Calu3 (cell line): ENCODE measurements at regions not wholly inside any gene's neighbourhood (a gene's known extent, or its start where the extent isn't known, plus 50 kb on each side); places are given as distances from the start of the nearest gene placed in this dataset.
A peak's percentile ranks its signal among the peaks of the same experiment; 100 is the strongest.

Experiments
- BruUV-seq: library from RNA; stranded (reverse); fragments of 400-500 nt; replicated peaks from 2 replicates; lab custom pipeline; 2021; lab: Mats Ljungman, UMichigan
- CTCF ChIA-PET: fragments of 300-600 bp; sonication (Branson Sonifier 250); formaldehyde crosslinking; loops from one replicate; lab custom pipeline; 2022; ENCODE audit warnings: antibody characterized with exemption; lab: Charles Lee
- DNase-seq: peaks from one replicate; pipeline ENCODE4 v3.0.0; 2022
- H3K27ac Mint-ChIP-seq: one replicate; pipeline ENCODE4 v1.8.0; 2022; ENCODE audit warnings: mixed read lengths; ENCODE audit not compliant: unreplicated experiment
- H3K27me3 Mint-ChIP-seq: one replicate; pipeline ENCODE4 v1.8.0; 2022; ENCODE audit warnings: mixed read lengths; ENCODE audit not compliant: unreplicated experiment
- H3K36me3 Mint-ChIP-seq: one replicate; pipeline ENCODE4 v1.8.0; 2022; ENCODE audit warnings: mild to moderate bottlenecking, moderate library complexity, mixed read lengths; ENCODE audit not compliant: insufficient read depth, unreplicated experiment
- H3K4me1 Mint-ChIP-seq: one replicate; pipeline ENCODE4 v1.8.0; 2022; ENCODE audit warnings: mild to moderate bottlenecking, low read depth, mixed read lengths; ENCODE audit not compliant: unreplicated experiment
- H3K4me3 Mint-ChIP-seq: one replicate; pipeline ENCODE4 v1.8.0; 2022; ENCODE audit warnings: mild to moderate bottlenecking, low read depth, moderate library complexity, mixed read lengths; ENCODE audit not compliant: unreplicated experiment
- H3K9me3 Mint-ChIP-seq: one replicate; pipeline ENCODE4 v1.8.0; 2022; ENCODE audit warnings: low read depth, mixed read lengths; ENCODE audit not compliant: unreplicated experiment
- CTCF ChIP-seq: fragments of 200-600 bp; IDR thresholded peaks from one replicate; pipeline ENCODE4 v1.8.0; 2022; ENCODE audit warnings: antibody characterized with exemption; ENCODE audit not compliant: unreplicated experiment
- intact Hi-C: fragments of 100-400 bp; cut with micrococcal nuclease; formaldehyde crosslinking; loops from one replicate; pipeline ENCODE4 v1.10.0; 2022; ENCODE audit not compliant: unreplicated experiment

DNA sequence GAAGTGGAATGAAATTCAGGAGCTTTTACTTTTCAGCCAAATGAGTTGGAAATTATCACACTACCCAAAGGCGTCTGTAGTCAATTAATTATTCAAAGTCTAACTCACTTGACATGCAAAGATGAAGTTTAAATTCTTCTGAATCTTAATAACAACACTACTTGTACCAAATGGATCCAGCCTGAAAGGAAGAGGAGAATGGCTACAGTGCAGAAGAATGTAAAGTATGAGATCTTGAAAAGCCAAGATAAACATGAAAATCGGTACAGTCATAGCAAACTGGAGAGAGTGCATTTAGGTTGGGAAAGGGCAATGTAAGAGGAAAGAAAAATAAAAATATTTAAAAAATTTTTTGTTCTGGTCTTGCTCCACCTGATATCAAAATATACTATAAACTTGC lies 195.5 kb downstream of the SIM1 start:
- CTCF ChIA-PET, result no interaction called here
- BruUV-seq, result no TSS peak
- H3K27me3 Mint-ChIP-seq, result no peaks in the 10 kb centered on the region
- no peaks in the 10 kb centered on the region for H3K36me3 Mint-ChIP-seq
- H3K27ac Mint-ChIP-seq, result peak overlapping the region; percentile 19
- no peak for TF ChIP-seq CTCF
- intact Hi-C loops, result no loop called here
- no peak for DNase-seq
- H3K4me1 Mint-ChIP-seq, result peaks cover 38% of the 10 kb centered on the region
- no peak overlapping the region for H3K4me3 Mint-ChIP-seq
- H3K9me3 Mint-ChIP-seq, result peaks cover 2% of the 10 kb centered on the region

- DNase-seq, result no peak
- TF ChIP-seq CTCF, result no peak
- BruUV-seq, result no TSS peak
- intact Hi-C loops, result no loop called here
- peaks cover 2% of the 10 kb centered on the region for H3K9me3 Mint-ChIP-seq
- no peak overlapping the region for H3K4me3 Mint-ChIP-seq
- no peak overlapping the region for H3K27ac Mint-ChIP-seq
- no peaks in the 10 kb centered on the region for H3K27me3 Mint-ChIP-seq
- H3K36me3 Mint-ChIP-seq, result no peaks in the 10 kb centered on the region
- H3K4me1 Mint-ChIP-seq, result peaks cover 36% of the 10 kb centered on the region
- CTCF ChIA-PET, result no interaction called here
These were observed 196.4 kb downstream of the SIM1 start for GRCh38 chr6:100268326-100268725.

DNA sequence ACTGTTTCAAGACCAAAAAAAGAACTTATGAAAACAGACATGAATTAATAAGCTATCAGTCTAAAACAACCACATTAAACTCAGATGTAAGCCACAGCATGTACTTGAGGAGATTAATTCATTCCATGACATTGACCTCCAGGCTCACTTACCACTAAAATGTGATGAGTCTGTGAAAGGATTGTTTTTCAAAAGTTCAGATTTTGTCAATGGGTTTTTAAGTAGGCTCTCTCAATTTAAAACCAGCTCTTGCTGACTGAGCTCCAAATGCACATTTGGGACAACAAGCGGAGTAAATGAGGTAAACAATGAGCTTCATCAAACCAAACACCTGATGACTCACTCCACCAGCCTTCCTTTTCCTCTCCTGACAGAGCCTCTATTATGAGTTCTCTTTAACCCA lies 197.0 kb downstream of the SIM1 start:
- H3K4me1 Mint-ChIP-seq, result peaks cover 30% of the 10 kb centered on the region
- no peak for TF ChIP-seq CTCF

GRCh38 chr6:100266494-100267401 lies 198.0 kb downstream of the SIM1 start:
- Mint-ChIP-seq H3K4me3 (no peak overlapping the region), H3K4me1 (peaks cover 32% of the 10 kb centered on the region), H3K27me3 (no peaks in the 10 kb centered on the region), H3K27ac (no peak overlapping the region), H3K36me3 (no peaks in the 10 kb centered on the region), H3K9me3 (peaks cover 2% of the 10 kb centered on the region)
- CTCF ChIA-PET, result no interaction called here
- DNase-seq, result no peak
- no peak for TF ChIP-seq CTCF
- intact Hi-C loops, result no loop called here
- BruUV-seq, result no TSS peak

More for the DNA sequence above, 197.0 kb downstream of the SIM1 start:
- DNase-seq, result no peak
- Mint-ChIP-seq H3K36me3 (no peaks in the 10 kb centered on the region), H3K4me3 (no peak overlapping the region), H3K27ac (no peak overlapping the region), H3K9me3 (peaks cover 2% of the 10 kb centered on the region), H3K27me3 (no peaks in the 10 kb centered on the region)
- intact Hi-C loops, result no loop called here
- BruUV-seq, result no TSS peak
- CTCF ChIA-PET, result no interaction called here
